Umbilical cord (tissue), 1 donor: ENCODE measurements at regions not wholly inside any gene's neighbourhood (a gene's known extent, or its start where the extent isn't known, plus 50 kb on each side); places are given as distances from the start of the nearest gene placed in this dataset.

Experiments
- DNase-seq: peaks from one replicate; pipeline ENCODE4 v3.0.0-alpha.2; 2015; ENCODE audit warnings: low spot score

- no peak for DNase-seq
These were observed 331.7 kb upstream of the ZMIZ1 start for GRCh38 chr10:78736926-78737630.

- no peak for DNase-seq
These were observed 330.6 kb upstream of the ZMIZ1 start for GRCh38 chr10:78737883-78738856.

GRCh38 chr10:78738861-78739260, 329.9 kb upstream of the ZMIZ1 start:
- DNase-seq, result no peak

- no peak for DNase-seq
These were observed 329.2 kb upstream of the ZMIZ1 start for GRCh38 chr10:78739444-78740053.

- DNase-seq, result peak; percentile 61
These were observed 327.5 kb upstream of the ZMIZ1 start for GRCh38 chr10:78740976-78741915.

- no peak for DNase-seq
These were observed 326.4 kb upstream of the ZMIZ1 start for GRCh38 chr10:78742406-78742729.

- DNase-seq, result peak; percentile 50
These were observed 325.8 kb upstream of the ZMIZ1 start for GRCh38 chr10:78742730-78743615.

GRCh38 chr10:78744056-78744455, 324.7 kb upstream of the ZMIZ1 start:
- DNase-seq, result no peak

- DNase-seq, result peak; percentile 62
These were observed 324.2 kb upstream of the ZMIZ1 start for GRCh38 chr10:78744491-78745090.

- DNase-seq, result peak; percentile 47
These were observed 323.3 kb upstream of the ZMIZ1 start for GRCh38 chr10:78745441-78745840.

- no peak for DNase-seq
These were observed 322.5 kb upstream of the ZMIZ1 start for GRCh38 chr10:78746155-78746763.

GRCh38 chr10:78747401-78748234, 321.1 kb upstream of the ZMIZ1 start:
- DNase-seq, result peak; percentile 45

- DNase-seq, result no peak
These were observed 320.6 kb upstream of the ZMIZ1 start for GRCh38 chr10:78748235-78748533.

- DNase-seq, result no peak
These were observed 319.6 kb upstream of the ZMIZ1 start for GRCh38 chr10:78749200-78749599.

GRCh38 chr10:78749898-78750297, 318.9 kb upstream of the ZMIZ1 start:
- DNase-seq, result no peak

GRCh38 chr10:78750418-78750817, 318.3 kb upstream of the ZMIZ1 start:
- no peak for DNase-seq

- no peak for DNase-seq
These were observed 317.1 kb upstream of the ZMIZ1 start for GRCh38 chr10:78751716-78752115.

GRCh38 chr10:78752221-78752620, 316.5 kb upstream of the ZMIZ1 start:
- DNase-seq, result no peak

- no peak for DNase-seq
These were observed 316.1 kb upstream of the ZMIZ1 start for GRCh38 chr10:78752708-78753107.
